ENCODE measurements at regions not wholly inside any gene's neighbourhood (a gene's known extent, or its start where the extent isn't known, plus 50 kb on each side); places are given as distances from the start of the nearest gene placed in this dataset.

DNA sequence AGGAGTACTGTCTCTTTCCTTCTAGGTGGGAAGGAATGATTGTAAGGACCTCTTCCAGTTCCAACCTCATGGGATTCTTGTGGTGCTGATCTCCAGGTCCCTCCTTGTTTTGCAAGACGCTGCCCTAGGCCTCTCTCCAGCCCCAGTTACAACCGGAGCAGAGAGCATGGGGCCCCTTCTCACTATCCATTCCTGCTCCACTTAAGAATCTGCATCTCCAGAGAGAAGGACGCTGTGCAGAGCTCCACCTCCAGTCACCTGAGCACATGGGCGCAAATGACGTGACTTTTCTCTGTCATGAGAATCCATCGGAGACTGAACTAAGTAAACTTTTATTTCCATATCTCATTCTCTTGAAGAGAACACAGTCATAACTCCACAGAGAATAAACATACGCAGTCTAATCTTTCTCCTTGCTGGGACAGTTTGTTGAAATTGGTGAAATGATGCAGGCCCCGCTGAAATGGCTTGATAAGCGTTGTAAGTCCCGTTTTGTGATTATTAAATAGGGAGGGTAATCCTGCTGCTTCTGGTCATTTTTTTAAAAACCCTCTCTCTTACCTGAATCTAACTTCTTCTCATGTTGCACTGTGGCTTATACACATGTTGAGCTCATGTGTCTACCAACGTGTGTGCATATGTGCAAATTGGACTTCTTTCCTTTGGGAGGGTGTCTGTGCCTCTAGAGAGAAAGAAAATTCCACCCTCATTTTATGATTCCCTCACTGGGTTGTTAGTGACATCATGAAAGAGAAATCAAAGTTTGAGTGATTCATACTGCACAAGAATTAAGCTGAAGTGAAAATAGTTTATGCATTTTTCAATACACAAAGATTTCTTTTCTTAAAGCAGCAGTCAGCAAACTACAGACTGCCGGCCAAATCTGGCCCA lies 133.2 kb upstream of the TBX20 start:
- DNase-seq (ENCODE audit: insufficient read length, low spot score) (no peak), FAIRE-seq (no peak)
- TF ChIP-seq POLR2A (IDR thresholded peaks at IDR 0.05; ENCODE audit: low read depth, low read length): no peak

DNA sequence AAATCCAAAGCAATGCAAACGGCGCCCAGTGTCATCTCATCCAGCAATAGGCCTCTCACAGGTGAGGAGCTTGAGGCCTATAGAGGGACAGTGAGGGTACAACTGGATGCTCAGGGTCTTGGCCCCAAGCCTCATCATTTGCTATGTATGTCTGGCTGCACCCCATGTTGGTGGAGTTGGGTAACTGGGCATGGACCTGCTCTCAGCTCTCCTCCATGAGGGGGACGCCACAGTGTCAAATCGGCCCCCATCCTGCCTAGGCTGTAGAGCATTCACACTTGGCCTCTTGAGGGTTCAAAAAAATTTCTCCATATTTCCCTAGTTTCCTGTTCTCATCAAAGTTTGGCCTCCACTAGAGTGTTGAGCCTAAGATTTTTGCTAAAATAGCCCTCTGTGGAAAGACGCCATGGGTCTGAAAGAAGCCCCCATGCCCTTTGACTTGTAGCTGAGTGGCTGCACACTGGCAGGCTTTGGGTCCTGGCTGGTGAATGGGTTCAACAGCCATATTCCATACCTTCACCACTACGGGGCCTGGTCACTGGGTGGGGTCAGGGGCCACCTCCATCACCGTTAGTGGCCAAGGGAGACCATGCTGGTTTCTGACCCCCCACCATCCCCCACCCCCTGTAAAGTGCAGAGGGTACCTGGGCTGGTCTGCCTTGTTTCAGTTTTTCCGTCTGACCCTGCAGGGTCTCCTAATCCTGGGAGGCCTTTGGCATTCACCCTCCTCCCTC lies 132.3 kb upstream of the TBX20 start:
- DNase-seq (ENCODE audit: insufficient read length, low spot score) (no peak), FAIRE-seq (no peak)
- no peak for TF ChIP-seq POLR2A (IDR thresholded peaks at IDR 0.05; ENCODE audit: low read depth, low read length)

DNA sequence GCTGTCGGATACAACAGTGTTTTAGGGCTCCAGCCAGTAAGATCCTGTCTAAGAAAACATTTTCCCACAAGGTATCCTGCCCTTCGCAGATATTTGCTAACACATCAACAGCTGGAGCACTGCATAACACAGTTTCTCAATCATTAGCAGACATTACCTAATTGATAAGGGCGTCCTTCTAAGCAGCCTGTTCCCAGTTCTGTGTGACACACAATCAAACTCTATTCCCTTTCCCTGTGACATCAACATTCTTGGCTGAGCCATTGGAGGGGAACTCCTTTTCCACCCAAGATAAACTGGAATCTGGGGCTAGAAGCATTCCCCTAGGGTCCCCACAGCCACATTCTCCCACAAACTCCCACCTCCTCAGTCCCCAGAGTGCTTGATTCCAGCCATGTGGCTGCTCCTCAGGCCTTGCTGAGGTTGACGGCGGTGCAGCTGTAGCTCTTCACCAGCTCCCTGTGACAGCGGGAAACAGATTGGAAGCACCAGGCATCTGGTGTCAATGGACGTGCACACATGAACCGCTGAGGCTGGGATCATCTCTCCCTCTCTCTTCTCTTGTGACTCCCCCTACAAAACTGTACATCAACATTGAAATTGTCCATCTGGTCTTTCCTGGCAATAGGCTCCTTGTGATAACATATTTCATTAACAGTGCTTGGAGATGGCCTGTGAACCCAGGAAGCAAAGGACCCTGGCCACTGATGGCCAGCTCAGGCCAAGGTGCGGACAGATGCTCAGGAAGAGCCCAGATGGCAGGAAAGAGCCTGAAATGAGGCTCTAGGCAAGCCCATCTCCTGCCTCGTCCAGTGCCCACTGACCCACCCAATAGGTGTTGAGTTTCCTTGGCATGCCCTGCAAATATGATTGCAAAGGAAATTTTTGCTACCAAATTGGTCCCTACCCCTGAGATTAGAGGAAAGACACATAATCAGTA lies 131.1 kb upstream of the TBX20 start:
- TF ChIP-seq POLR2A (IDR thresholded peaks at IDR 0.05; ENCODE audit: low read depth, low read length): no peak
- DNase-seq (ENCODE audit: insufficient read length, low spot score) (no peak), FAIRE-seq (no peak)

DNA sequence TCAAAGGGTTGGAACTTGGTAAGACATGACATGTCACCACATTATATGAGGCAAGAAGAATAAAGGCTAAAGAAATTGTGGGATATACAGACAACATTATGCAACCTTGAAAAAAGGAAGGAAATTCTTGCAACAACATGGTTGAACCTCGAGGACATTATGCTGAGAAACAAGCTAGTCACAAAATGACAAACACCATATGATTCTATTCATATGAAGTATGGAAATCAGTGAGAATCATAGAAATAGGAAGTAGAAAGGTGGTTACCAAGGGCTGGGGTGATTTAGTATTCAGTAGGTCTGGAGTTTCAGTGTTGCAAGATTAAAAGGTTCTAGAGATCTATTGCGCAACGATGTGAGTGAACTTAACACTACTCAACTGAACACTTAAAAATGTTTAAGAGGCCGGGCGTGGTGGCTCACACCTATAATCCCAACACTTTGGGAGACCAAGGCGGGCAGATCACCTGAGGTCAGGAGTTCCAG lies 126.9 kb upstream of the TBX20 start:
- no peak for TF ChIP-seq POLR2A (IDR thresholded peaks at IDR 0.05; ENCODE audit: low read depth, low read length)
- FAIRE-seq (no peak), DNase-seq (ENCODE audit: insufficient read length, low spot score) (no peak)

DNA sequence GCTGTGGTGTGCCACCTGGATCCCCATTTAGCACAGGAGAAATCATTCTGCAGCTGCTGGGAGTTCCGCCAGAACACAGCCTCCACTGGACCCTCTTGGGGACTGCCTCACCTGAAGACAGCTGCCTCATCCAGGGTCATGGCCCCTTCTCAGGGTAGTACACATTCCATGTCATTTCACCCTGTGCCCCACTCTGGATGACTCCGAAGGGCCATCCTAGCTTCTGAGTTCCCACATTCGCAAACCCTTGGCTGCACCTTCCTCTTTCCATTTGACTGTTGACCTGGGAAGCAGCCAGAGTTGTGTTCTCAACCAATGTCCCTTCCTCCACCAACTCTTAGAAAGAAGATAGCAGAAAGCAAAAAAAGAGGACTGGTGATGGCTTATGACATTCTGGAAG lies 125.6 kb upstream of the TBX20 start:
- TF ChIP-seq POLR2A (IDR thresholded peaks at IDR 0.05; ENCODE audit: low read depth, low read length): no peak
- no peak for FAIRE-seq
- DNase-seq (ENCODE audit: insufficient read length, low spot score): no peak

DNA sequence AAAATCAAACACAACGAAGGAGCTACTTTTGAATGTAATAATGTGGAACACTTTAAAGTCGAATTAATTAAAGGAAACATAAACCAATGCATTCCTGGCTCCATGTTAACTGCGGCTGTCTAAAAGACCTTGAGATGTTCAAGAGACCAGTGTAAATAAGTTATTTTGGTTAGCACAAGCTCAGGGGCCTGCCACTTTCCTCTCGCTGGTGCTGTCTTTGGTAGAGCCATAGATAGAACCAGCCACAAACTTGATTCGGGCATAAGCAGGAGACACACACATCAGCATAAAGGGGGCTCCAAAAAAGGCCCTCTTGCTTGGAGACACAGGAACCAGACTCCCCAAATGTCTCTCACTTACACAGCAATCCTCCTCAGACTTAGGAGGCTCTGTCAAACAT lies 121.6 kb upstream of the TBX20 start:
- DNase-seq (ENCODE audit: insufficient read length, low spot score) (no peak), FAIRE-seq (no peak)
- TF ChIP-seq POLR2A (IDR thresholded peaks at IDR 0.05; ENCODE audit: low read depth, low read length): no peak

DNA sequence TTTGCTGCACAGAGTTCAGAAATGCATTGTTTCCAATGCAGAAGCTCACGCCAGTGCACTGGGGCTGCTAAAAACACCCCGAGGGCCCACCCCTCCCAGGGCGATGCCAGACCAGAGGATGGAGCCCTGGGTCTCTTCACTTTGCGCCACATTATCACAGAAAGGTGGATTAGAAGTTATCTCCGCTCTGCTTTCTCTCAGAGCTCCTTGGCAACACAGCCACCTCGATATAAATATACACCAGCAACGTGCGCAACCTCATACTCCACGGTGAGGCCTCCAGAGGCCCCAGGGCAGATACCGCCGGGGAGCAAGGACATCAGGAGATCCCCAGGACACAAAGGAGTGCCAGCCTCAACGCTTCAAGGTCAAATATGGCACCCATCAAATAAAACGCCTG lies 121.0 kb upstream of the TBX20 start:
- FAIRE-seq: no peak
- no peak for TF ChIP-seq POLR2A (IDR thresholded peaks at IDR 0.05; ENCODE audit: low read depth, low read length)
- DNase-seq (ENCODE audit: insufficient read length, low spot score): no peak

DNA sequence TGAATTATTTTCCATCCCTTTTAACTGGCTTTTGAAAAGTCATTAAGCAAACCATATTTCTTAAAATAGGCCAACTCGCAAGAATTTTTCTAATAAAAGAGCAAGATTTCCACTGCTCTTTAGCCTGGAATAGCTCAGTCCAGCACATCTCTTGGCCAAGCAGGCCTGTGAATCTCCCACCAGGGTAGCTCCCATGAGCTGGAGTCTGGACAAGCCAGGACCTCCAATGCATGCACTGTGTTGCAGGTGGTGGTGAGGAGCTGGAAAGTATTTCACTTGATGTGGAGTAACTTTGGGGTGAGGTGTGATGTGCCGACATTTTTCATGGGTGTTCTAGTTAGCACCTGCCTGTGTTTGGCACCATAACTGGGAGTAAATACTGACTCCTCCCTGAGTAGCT lies 117.3 kb upstream of the TBX20 start:
- TF ChIP-seq POLR2A (IDR thresholded peaks at IDR 0.05; ENCODE audit: low read depth, low read length): no peak
- FAIRE-seq: no peak
- no peak for DNase-seq (ENCODE audit: insufficient read length, low spot score)

DNA sequence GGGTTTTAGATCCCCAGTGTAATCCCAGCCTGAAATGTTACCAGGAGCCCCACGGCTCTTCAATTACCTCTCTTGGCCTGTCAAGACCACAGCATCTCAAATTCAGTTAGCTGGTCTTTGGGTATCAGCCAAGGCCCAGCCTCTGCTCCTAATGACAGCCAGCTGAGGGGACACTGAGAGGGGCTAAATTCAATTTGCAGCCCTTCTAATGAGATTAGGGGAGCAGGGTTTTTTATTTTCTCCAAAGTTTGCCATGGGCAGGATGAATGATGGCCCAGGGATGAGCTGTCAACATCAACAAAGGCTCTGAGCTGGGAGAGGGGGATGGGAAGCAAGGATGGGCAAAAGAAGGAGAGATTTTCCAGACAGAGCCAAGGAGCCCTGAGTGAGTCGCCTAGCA lies 116.8 kb upstream of the TBX20 start:
- TF ChIP-seq POLR2A (IDR thresholded peaks at IDR 0.05; ENCODE audit: low read depth, low read length): no peak
- no peak for DNase-seq (ENCODE audit: insufficient read length, low spot score)
- FAIRE-seq: no peak

DNA sequence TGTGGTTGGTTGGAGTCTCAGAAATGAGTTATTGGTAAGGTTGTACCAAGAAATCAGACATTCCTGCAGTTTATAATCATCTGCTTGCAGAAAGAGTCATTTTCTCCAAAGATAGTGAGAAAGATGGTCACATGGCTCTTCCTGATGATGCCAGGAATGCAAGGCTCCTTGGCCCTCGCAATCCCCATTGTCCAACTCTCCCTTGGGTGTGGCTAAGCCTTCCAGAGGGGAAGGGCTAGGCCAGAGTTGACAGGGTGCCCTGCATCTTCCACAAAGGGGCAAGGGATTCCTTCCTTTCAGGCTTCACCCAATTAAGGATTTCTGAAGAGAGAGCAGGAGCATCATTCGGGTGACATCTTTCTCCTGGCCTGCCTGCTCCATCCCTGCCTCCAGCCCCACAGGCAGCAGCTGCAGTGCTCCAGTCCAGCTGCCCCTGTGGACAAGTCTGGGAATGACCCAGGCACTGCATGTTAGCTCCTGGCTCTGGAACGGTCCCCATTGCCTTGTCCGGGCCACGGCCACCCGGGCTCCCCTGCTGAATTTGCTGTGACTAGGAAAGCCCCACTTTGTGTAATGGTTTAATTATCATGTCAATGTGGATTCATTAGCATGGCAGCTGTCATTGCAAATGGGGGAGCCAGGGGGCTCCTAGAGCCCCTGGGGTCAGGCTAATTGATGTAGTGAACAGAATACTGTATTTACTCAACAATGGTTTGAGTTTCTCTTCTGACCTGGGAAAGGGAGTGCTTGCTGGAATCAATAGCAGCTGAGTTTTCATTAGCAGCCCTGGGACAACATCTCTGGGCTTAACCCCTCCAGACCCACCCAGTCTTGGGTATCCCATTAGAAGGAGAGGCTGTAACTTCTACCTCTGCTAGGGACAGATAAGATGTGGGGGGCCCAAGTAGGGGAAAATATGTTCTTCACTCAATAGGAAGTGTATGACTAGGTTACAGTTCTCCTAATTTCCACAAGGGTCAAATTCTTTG lies 112.6 kb upstream of the TBX20 start:
- no peak for TF ChIP-seq POLR2A (IDR thresholded peaks at IDR 0.05; ENCODE audit: low read depth, low read length)
- DNase-seq (ENCODE audit: insufficient read length, low spot score): no peak
- FAIRE-seq: no peak

DNA sequence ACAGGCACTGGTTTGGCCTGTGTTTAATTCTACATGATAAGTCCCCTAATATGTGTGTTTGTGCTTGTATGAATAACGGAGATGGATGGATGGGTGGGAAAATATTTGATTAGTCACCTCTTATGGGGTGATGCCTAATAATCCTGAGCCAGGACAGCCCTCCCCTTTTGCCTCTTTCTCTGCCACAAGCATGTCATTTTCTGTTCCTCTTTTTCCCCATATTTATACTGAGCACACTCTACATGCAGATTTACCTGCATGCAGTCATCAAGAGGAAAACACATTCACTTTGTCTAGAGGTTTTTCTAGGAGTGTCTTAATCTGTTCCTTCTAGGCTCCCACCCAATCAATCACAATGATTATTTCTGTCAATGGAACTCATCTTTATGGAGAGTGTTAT lies 111.6 kb upstream of the TBX20 start:
- FAIRE-seq (no peak), DNase-seq (ENCODE audit: insufficient read length, low spot score) (no peak)
- TF ChIP-seq POLR2A (IDR thresholded peaks at IDR 0.05; ENCODE audit: low read depth, low read length): no peak

DNA sequence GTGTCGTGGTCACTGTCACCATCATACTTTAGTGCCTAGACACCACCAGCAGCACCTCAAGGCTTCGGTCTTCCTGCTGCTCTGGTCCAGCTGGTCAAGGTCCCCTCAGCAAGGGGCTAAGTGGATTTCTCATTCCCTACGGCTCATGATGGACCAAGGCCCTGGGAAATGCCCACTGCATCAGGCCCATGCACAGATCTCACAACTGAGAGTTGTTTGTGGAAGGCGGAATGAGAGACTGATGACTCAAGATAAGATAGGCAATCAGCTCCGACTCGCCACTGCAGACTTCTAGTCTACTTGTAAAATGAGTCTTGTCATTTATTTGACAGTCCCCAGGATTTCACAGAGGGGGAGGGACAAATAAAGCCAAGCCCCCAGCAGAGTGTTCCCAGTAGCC lies 108.4 kb upstream of the TBX20 start:
- FAIRE-seq (no peak), DNase-seq (ENCODE audit: insufficient read length, low spot score) (no peak)
- TF ChIP-seq POLR2A (IDR thresholded peaks at IDR 0.05; ENCODE audit: low read depth, low read length): no peak

DNA sequence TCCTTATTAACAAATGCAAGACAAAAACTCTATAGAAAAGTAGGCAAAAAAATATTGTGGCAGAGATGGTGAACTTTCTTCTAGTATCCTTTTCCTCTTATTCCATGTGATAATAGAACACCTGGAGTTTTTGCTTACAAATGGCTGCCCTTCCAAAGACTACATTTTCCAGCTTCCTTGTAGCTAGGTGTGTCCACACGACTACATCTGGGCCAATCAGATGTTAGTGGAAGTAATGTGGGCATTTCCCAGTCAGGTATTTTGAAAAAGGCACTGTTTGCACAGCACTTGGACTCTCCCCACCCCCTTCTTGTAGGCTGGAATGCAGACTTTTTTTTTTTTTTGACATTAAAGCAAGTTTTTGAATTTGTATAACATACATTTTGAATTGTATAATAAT lies 105.5 kb upstream of the TBX20 start:
- DNase-seq (ENCODE audit: insufficient read length, low spot score) (no peak), FAIRE-seq (no peak)
- no peak for TF ChIP-seq POLR2A (IDR thresholded peaks at IDR 0.05; ENCODE audit: low read depth, low read length)

All from H54 (cell line).